Tibial nerve (tissue), 4 donors: ENCODE measurements at regions not wholly inside any gene's neighbourhood (a gene's known extent, or its start where the extent isn't known, plus 50 kb on each side); places are given as distances from the start of the nearest gene placed in this dataset.

ENCODE experiments used
- CTCF ChIP-seq, 5 experiments: fragments of 200-600 bp in 3 of 5; fragments of 450-650 bp in 2 of 5; sonication (generic) in 3 of 5; IDR thresholded peaks; one replicate each; pipeline ENCODE4 v1.5.1; 2016 to 2019; ENCODE audit warnings: antibody characterized with exemption in 5 of 5, mild to moderate bottlenecking in 3 of 5, moderate library complexity in 2 of 5
- EP300 ChIP-seq, 2 donors: sonication (generic); formaldehyde crosslinking; IDR thresholded peaks; one replicate each; pipeline ENCODE4 v1.6.1; 2017; ENCODE audit warnings: antibody characterized with exemption in 2 of 2, mild to moderate bottlenecking in 1 of 2

- TF ChIP-seq EP300 (IDR thresholded peaks at IDR 0.05) = no peak
- TF ChIP-seq CTCF (IDR thresholded peaks at IDR 0.05) = no peak
Observed at GRCh38 chr4:134888156-134888555, 686.6 kb upstream of the PABPC4L start.
